GM23338 (cell line): ENCODE measurements at regions not wholly inside any gene's neighbourhood (a gene's known extent, or its start where the extent isn't known, plus 50 kb on each side); places are given as distances from the start of the nearest gene placed in this dataset.

Experiments used
- CREB1 ChIP-seq: fragments of 250-450 bp; sonication (Bioruptor Pico); IDR thresholded peaks from 2 replicates; pipeline ENCODE4 v1.5.0; 2020; ENCODE audit warnings: low read depth, mild to moderate bottlenecking, moderate library complexity
- EZH2 ChIP-seq: fragments of 200-600 bp; sonication (generic); IDR thresholded peaks from one replicate; pipeline ENCODE4 v1.8.0; 2017; ENCODE audit warnings: antibody characterized with exemption, mild to moderate bottlenecking, low read depth; ENCODE audit not compliant: unreplicated experiment
- EZH2phosphoT487 ChIP-seq: fragments of 200-600 bp; sonication (generic); IDR thresholded peaks from one replicate; pipeline ENCODE4 v1.8.1; 2018; ENCODE audit warnings: antibody characterized with exemption; ENCODE audit not compliant: unreplicated experiment
- JUNB ChIP-seq: IDR thresholded peaks from one replicate; pipeline ENCODE4 v1.6.1; 2016; ENCODE audit warnings: antibody characterized with exemption; ENCODE audit not compliant: unreplicated experiment
- NANOG ChIP-seq: IDR thresholded peaks from 2 replicates; pipeline ENCODE4 v1.6.1; 2016; ENCODE audit warnings: antibody characterized with exemption, borderline replicate concordance
- POLR2AphosphoS5 ChIP-seq: IDR thresholded peaks from 2 replicates; pipeline ENCODE4 v1.6.1; 2016; ENCODE audit warnings: antibody characterized with exemption, low read depth
- STAT1 ChIP-seq: IDR thresholded peaks from one replicate; pipeline ENCODE4 v1.6.1; 2016; ENCODE audit warnings: antibody characterized with exemption; ENCODE audit not compliant: unreplicated experiment
- ZNF114 ChIP-seq: fragments of 250-450 bp; sonication (Bioruptor Pico); IDR thresholded peaks from 2 replicates; pipeline ENCODE4 v1.5.0; 2020; ENCODE audit warnings: mild to moderate bottlenecking, moderate library complexity
- ZNF331 ChIP-seq: fragments of 250-450 bp; sonication (Bioruptor Pico); IDR thresholded peaks from 2 replicates; pipeline ENCODE4 v1.5.0; 2020; ENCODE audit warnings: low read depth, mild to moderate bottlenecking, moderate library complexity
- TF ChIP-seq, protein P1 (sequence below): IDR thresholded peaks from one replicate; pipeline ENCODE4 v1.6.1; 2018; ENCODE audit warnings: antibody characterized with exemption; ENCODE audit not compliant: unreplicated experiment
- TF ChIP-seq, protein P2 (sequence below), 2 experiments: fragments of 200-600 bp in 1 of 2; sonication (generic) in 1 of 2; conservative IDR thresholded peaks; 2 replicates each; pipeline versions ENCODE4 v1.5.1 to v1.6.1; 2016 to 2017; ENCODE audit warnings: antibody characterized with exemption in 2 of 2, low read depth in 2 of 2, mild to moderate bottlenecking in 2 of 2, moderate library complexity in 1 of 2
- TF ChIP-seq, protein P3 (sequence below): IDR thresholded peaks from 2 replicates; pipeline ENCODE4 v1.6.1; 2016; ENCODE audit warnings: antibody characterized with exemption
- TF ChIP-seq, protein P4 (sequence below): fragments of 250-450 bp; sonication (Bioruptor Pico); IDR thresholded peaks from 2 replicates; pipeline ENCODE4 v1.5.0; 2020; ENCODE audit warnings: mild to moderate bottlenecking, moderate library complexity

DNA sequence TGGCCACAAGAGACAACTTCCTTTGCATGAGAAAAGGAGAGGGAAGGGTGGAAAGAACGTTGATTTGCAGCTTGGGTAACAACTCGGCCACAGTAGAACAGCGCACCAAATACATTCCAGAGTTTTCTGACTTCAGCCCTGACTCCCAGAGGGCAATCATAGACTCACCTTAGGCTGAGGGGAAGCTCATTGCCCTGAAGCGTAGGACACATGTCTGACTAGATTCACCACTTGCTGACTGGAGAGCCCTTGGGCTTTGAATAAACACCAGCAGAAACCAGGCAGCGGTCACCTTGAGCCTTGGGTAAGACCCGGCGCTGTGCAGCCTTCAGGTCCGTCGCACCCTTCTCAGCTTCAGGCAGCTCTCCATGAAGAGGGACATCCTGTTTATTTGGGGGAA lies 151.8 kb upstream of the GRIA4 start:
- TF ChIP-seq EZH2: no peak
- TF ChIP-seq CREB1 (CRISPR knock-in tag): no peak
- TF ChIP-seq, protein P1, sequence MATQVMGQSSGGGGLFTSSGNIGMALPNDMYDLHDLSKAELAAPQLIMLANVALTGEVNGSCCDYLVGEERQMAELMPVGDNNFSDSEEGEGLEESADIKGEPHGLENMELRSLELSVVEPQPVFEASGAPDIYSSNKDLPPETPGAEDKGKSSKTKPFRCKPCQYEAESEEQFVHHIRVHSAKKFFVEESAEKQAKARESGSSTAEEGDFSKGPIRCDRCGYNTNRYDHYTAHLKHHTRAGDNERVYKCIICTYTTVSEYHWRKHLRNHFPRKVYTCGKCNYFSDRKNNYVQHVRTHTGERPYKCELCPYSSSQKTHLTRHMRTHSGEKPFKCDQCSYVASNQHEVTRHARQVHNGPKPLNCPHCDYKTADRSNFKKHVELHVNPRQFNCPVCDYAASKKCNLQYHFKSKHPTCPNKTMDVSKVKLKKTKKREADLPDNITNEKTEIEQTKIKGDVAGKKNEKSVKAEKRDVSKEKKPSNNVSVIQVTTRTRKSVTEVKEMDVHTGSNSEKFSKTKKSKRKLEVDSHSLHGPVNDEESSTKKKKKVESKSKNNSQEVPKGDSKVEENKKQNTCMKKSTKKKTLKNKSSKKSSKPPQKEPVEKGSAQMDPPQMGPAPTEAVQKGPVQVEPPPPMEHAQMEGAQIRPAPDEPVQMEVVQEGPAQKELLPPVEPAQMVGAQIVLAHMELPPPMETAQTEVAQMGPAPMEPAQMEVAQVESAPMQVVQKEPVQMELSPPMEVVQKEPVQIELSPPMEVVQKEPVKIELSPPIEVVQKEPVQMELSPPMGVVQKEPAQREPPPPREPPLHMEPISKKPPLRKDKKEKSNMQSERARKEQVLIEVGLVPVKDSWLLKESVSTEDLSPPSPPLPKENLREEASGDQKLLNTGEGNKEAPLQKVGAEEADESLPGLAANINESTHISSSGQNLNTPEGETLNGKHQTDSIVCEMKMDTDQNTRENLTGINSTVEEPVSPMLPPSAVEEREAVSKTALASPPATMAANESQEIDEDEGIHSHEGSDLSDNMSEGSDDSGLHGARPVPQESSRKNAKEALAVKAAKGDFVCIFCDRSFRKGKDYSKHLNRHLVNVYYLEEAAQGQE: no peak
- no peak for TF ChIP-seq POLR2AphosphoS5
- TF ChIP-seq, protein P2, sequence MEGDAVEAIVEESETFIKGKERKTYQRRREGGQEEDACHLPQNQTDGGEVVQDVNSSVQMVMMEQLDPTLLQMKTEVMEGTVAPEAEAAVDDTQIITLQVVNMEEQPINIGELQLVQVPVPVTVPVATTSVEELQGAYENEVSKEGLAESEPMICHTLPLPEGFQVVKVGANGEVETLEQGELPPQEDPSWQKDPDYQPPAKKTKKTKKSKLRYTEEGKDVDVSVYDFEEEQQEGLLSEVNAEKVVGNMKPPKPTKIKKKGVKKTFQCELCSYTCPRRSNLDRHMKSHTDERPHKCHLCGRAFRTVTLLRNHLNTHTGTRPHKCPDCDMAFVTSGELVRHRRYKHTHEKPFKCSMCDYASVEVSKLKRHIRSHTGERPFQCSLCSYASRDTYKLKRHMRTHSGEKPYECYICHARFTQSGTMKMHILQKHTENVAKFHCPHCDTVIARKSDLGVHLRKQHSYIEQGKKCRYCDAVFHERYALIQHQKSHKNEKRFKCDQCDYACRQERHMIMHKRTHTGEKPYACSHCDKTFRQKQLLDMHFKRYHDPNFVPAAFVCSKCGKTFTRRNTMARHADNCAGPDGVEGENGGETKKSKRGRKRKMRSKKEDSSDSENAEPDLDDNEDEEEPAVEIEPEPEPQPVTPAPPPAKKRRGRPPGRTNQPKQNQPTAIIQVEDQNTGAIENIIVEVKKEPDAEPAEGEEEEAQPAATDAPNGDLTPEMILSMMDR (conservative IDR thresholded peaks at IDR 0.05; ENCODE audit: low read depth in 2 of 2): no peak
- no peak for TF ChIP-seq ZNF331
- no peak for TF ChIP-seq EZH2phosphoT487
- TF ChIP-seq, protein P3, sequence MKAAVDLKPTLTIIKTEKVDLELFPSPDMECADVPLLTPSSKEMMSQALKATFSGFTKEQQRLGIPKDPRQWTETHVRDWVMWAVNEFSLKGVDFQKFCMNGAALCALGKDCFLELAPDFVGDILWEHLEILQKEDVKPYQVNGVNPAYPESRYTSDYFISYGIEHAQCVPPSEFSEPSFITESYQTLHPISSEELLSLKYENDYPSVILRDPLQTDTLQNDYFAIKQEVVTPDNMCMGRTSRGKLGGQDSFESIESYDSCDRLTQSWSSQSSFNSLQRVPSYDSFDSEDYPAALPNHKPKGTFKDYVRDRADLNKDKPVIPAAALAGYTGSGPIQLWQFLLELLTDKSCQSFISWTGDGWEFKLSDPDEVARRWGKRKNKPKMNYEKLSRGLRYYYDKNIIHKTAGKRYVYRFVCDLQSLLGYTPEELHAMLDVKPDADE: no peak
- TF ChIP-seq NANOG: no peak
- no peak for TF ChIP-seq JUNB
- TF ChIP-seq STAT1: no peak
- no peak for TF ChIP-seq ZNF114 (CRISPR knock-in tag)
- TF ChIP-seq, protein P4, sequence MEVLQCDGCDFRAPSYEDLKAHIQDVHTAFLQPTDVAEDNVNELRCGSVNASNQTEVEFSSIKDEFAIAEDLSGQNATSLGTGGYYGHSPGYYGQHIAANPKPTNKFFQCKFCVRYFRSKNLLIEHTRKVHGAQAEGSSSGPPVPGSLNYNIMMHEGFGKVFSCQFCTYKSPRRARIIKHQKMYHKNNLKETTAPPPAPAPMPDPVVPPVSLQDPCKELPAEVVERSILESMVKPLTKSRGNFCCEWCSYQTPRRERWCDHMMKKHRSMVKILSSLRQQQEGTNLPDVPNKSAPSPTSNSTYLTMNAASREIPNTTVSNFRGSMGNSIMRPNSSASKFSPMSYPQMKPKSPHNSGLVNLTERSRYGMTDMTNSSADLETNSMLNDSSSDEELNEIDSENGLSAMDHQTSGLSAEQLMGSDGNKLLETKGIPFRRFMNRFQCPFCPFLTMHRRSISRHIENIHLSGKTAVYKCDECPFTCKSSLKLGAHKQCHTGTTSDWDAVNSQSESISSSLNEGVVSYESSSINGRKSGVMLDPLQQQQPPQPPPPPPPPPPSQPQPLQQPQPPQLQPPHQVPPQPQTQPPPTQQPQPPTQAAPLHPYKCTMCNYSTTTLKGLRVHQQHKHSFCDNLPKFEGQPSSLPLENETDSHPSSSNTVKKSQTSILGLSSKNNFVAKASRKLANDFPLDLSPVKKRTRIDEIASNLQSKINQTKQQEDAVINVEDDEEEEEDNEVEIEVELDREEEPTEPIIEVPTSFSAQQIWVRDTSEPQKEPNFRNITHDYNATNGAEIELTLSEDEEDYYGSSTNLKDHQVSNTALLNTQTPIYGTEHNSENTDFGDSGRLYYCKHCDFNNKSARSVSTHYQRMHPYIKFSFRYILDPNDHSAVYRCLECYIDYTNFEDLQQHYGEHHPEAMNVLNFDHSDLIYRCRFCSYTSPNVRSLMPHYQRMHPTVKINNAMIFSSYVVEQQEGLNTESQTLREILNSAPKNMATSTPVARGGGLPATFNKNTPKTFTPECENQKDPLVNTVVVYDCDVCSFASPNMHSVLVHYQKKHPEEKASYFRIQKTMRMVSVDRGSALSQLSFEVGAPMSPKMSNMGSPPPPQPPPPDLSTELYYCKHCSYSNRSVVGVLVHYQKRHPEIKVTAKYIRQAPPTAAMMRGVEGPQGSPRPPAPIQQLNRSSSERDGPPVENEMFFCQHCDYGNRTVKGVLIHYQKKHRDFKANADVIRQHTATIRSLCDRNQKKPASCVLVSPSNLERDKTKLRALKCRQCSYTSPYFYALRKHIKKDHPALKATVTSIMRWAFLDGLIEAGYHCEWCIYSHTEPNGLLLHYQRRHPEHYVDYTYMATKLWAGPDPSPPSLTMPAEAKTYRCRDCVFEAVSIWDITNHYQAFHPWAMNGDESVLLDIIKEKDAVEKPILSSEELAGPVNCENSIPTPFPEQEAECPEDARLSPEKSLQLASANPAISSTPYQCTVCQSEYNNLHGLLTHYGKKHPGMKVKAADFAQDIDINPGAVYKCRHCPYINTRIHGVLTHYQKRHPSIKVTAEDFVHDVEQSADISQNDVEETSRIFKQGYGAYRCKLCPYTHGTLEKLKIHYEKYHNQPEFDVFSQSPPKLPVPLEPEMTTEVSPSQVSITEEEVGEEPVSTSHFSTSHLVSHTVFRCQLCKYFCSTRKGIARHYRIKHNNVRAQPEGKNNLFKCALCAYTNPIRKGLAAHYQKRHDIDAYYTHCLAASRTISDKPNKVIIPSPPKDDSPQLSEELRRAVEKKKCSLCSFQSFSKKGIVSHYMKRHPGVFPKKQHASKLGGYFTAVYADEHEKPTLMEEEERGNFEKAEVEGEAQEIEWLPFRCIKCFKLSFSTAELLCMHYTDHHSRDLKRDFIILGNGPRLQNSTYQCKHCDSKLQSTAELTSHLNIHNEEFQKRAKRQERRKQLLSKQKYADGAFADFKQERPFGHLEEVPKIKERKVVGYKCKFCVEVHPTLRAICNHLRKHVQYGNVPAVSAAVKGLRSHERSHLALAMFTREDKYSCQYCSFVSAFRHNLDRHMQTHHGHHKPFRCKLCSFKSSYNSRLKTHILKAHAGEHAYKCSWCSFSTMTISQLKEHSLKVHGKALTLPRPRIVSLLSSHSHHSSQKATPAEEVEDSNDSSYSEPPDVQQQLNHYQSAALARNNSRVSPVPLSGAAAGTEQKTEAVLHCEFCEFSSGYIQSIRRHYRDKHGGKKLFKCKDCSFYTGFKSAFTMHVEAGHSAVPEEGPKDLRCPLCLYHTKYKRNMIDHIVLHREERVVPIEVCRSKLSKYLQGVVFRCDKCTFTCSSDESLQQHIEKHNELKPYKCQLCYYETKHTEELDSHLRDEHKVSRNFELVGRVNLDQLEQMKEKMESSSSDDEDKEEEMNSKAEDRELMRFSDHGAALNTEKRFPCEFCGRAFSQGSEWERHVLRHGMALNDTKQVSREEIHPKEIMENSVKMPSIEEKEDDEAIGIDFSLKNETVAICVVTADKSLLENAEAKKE (CRISPR knock-in tag): no peak
